Stimulated activated CD4-positive, alpha-beta T cell treated with anti-CD3 and anti-CD28 coated beads, Interleukin-1b, Interleukin-23, amount 100 ng/mL, for 4 hours (primary cell): ENCODE measurements at regions not wholly inside any gene's neighbourhood (a gene's known extent, or its start where the extent isn't known, plus 50 kb on each side); places are given as distances from the start of the nearest gene placed in this dataset.

ENCODE experiments used
- DNase-seq, 2 donors: peaks; one replicate each; pipeline ENCODE4 v3.0.0-alpha.2; 2020; ENCODE audit warnings: low read depth in 2 of 2

GRCh38 chr12:93177208-93178153, 200.2 kb upstream of the NUDT4 start:
- DNase-seq: no peak

GRCh38 chr12:93178154-93178878, 199.4 kb upstream of the NUDT4 start:
- DNase-seq: no peak

GRCh38 chr12:93179792-93180191, 197.9 kb upstream of the NUDT4 start:
- no peak for DNase-seq

GRCh38 chr12:93180566-93180965, 197.2 kb upstream of the NUDT4 start:
- DNase-seq: no peak

- DNase-seq: no peak
Measured at GRCh38 chr12:93181409-93181965, 196.2 kb upstream of the NUDT4 start.

GRCh38 chr12:93183940-93184671, 193.6 kb upstream of the NUDT4 start:
- no peak for DNase-seq

GRCh38 chr12:93184672-93185368, 192.9 kb upstream of the NUDT4 start:
- DNase-seq: no peak

GRCh38 chr12:93185369-93185741, 192.4 kb upstream of the NUDT4 start:
- no peak for DNase-seq

GRCh38 chr12:93186131-93186530, 191.6 kb upstream of the NUDT4 start:
- DNase-seq: no peak

- DNase-seq: no peak
Measured at GRCh38 chr12:93186621-93187020, 191.1 kb upstream of the NUDT4 start.

GRCh38 chr12:93191423-93191822, 186.3 kb upstream of the NUDT4 start:
- no peak for DNase-seq

- no peak for DNase-seq
Measured at GRCh38 chr12:93191956-93192355, 185.8 kb upstream of the NUDT4 start.

- no peak for DNase-seq
Measured at GRCh38 chr12:93192878-93193277, 184.8 kb upstream of the NUDT4 start.

- DNase-seq: no peak
Measured at GRCh38 chr12:93195511-93195910, 182.2 kb upstream of the NUDT4 start.

- DNase-seq: no peak
Measured at GRCh38 chr12:93197067-93197593, 180.6 kb upstream of the NUDT4 start.

- no peak for DNase-seq
Measured at GRCh38 chr12:93198086-93198485, 179.6 kb upstream of the NUDT4 start.

GRCh38 chr12:93199831-93200236, 177.9 kb upstream of the NUDT4 start:
- no peak for DNase-seq

- DNase-seq: no peak
Measured at GRCh38 chr12:93200291-93200917, 177.3 kb upstream of the NUDT4 start.

- DNase-seq: no peak
Measured at GRCh38 chr12:93201990-93202389, 175.7 kb upstream of the NUDT4 start.

- DNase-seq: no peak
Measured at GRCh38 chr12:93202688-93203087, 175.0 kb upstream of the NUDT4 start.

- no peak for DNase-seq
Measured at GRCh38 chr12:93203361-93203760, 174.4 kb upstream of the NUDT4 start.
